ENCODE measurements at regions not wholly inside any gene's neighbourhood (a gene's known extent, or its start where the extent isn't known, plus 50 kb on each side); places are given as distances from the start of the nearest gene placed in this dataset.

DNA sequence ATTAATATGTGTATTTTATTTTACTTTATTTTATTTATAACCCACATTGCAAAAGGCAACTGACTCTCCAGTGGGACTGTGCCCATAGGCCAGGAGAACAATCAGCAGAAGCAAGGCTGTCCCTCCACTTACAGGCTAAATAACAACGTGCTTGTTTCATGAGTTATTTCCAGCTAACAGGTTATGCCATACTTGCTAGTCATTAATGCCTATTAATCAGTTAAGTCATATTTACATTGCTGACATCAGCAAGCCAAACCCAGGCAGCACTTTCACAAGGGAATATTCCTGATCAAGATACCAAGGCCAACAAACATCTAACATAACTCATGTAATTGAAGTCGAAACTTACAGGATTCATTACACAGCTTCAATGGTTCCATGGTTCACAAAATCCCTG is 92.1 kb downstream of the EN1 start:
- H3K4me3 ChIP-seq (ENCODE audit: low read length), result no peak overlapping the region
- no peak overlapping the region for H3K4me2 ChIP-seq (ENCODE audit: low read length)
- no peak overlapping the region for H2AFZ ChIP-seq (ENCODE audit: low read depth, low read length)
- H3K27me3 ChIP-seq (ENCODE audit: insufficient read depth, low read depth, low read length), result peaks cover 3% of the 10 kb centered on the region
- no peaks in the 10 kb centered on the region for H3K79me2 ChIP-seq (replicated peaks; ENCODE audit: insufficient read depth, low read length)
- TF ChIP-seq, protein P1, sequence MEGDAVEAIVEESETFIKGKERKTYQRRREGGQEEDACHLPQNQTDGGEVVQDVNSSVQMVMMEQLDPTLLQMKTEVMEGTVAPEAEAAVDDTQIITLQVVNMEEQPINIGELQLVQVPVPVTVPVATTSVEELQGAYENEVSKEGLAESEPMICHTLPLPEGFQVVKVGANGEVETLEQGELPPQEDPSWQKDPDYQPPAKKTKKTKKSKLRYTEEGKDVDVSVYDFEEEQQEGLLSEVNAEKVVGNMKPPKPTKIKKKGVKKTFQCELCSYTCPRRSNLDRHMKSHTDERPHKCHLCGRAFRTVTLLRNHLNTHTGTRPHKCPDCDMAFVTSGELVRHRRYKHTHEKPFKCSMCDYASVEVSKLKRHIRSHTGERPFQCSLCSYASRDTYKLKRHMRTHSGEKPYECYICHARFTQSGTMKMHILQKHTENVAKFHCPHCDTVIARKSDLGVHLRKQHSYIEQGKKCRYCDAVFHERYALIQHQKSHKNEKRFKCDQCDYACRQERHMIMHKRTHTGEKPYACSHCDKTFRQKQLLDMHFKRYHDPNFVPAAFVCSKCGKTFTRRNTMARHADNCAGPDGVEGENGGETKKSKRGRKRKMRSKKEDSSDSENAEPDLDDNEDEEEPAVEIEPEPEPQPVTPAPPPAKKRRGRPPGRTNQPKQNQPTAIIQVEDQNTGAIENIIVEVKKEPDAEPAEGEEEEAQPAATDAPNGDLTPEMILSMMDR (IDR thresholded peaks at IDR 0.05; ENCODE audit: poor library complexity, severe bottlenecking), result no peak
- TF ChIP-seq EZH2 (IDR thresholded peaks at IDR 0.05; ENCODE audit: borderline replicate concordance, insufficient read depth, low read length, poor library complexity, severe bottlenecking) (no peak), RAD21 (conservative IDR thresholded peaks at IDR 0.05) (no peak), TAF1 (IDR thresholded peaks at IDR 0.05; ENCODE audit: low read depth) (no peak), MXI1 (conservative IDR thresholded peaks at IDR 0.05; ENCODE audit: poor library complexity, severe bottlenecking) (no peak), SMC3 (conservative IDR thresholded peaks at IDR 0.05; ENCODE audit: poor library complexity) (no peak), EP300 (conservative IDR thresholded peaks at IDR 0.05; ENCODE audit: poor library complexity, severe bottlenecking) (no peak), POLR2AphosphoS5 (IDR thresholded peaks at IDR 0.05) (no peak)
- TF ChIP-seq, protein P2, sequence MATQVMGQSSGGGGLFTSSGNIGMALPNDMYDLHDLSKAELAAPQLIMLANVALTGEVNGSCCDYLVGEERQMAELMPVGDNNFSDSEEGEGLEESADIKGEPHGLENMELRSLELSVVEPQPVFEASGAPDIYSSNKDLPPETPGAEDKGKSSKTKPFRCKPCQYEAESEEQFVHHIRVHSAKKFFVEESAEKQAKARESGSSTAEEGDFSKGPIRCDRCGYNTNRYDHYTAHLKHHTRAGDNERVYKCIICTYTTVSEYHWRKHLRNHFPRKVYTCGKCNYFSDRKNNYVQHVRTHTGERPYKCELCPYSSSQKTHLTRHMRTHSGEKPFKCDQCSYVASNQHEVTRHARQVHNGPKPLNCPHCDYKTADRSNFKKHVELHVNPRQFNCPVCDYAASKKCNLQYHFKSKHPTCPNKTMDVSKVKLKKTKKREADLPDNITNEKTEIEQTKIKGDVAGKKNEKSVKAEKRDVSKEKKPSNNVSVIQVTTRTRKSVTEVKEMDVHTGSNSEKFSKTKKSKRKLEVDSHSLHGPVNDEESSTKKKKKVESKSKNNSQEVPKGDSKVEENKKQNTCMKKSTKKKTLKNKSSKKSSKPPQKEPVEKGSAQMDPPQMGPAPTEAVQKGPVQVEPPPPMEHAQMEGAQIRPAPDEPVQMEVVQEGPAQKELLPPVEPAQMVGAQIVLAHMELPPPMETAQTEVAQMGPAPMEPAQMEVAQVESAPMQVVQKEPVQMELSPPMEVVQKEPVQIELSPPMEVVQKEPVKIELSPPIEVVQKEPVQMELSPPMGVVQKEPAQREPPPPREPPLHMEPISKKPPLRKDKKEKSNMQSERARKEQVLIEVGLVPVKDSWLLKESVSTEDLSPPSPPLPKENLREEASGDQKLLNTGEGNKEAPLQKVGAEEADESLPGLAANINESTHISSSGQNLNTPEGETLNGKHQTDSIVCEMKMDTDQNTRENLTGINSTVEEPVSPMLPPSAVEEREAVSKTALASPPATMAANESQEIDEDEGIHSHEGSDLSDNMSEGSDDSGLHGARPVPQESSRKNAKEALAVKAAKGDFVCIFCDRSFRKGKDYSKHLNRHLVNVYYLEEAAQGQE (IDR thresholded peaks at IDR 0.05; ENCODE audit: borderline replicate concordance), result no peak
- no peak overlapping the region for H3K27ac ChIP-seq (ENCODE audit: low read length)
- no peaks in the 10 kb centered on the region for H3K36me3 ChIP-seq (ENCODE audit: insufficient read depth, low read length)
- no peaks in the 10 kb centered on the region for H3K9me2 ChIP-seq (ENCODE audit: insufficient read depth, low read length)
- no peak overlapping the region for H3K9ac ChIP-seq (ENCODE audit: low read length)
- H4K20me1 ChIP-seq (ENCODE audit: insufficient read depth), result no peaks in the 10 kb centered on the region
- no peaks in the 10 kb centered on the region for H3K9me3 ChIP-seq (ENCODE audit: low read length)
- no peaks in the 10 kb centered on the region for H3F3A ChIP-seq (ENCODE audit: insufficient read depth, low read length, poor library complexity, severe bottlenecking)

DNA sequence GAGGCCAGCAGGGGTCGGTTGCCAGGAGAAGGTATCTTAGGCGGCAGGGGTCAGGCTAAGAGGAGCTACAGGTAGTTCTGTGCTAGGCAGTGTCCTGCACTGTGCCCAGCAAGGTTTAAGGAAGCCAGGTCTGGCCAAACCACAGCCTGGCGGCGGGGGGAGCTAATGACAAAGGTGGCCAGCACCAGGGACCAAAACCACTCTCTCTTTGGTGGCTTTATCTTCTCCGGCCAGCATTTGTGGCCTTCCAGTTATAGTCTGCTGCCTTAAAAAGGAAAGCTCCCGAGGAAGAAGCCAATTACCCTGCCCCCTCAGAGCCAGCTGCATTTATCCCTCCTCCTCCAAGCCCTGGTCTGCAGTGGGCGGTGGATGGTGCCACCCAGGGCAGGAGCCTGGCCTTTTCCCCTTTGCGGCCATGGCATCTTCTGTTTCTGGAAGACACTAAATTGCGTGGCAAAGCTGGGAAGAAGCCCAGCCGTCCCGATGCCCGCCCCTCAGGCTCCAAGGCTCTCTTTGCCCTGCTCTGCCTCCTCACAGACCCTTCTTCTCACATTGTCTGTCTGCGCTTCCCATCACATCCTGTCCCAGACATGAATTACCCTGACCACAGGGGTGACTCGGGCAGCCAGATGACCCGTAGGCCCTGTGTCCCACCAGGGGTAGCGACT is 94.6 kb downstream of the EN1 start:
- Histone ChIP-seq H3F3A (ENCODE audit: insufficient read depth, low read length, poor library complexity, severe bottlenecking) (no peaks in the 10 kb centered on the region), H3K4me3 (ENCODE audit: low read length) (no peak overlapping the region), H2AFZ (ENCODE audit: low read depth, low read length) (no peak overlapping the region), H3K9me3 (ENCODE audit: low read length) (no peaks in the 10 kb centered on the region), H3K79me2 (replicated peaks; ENCODE audit: insufficient read depth, low read length) (no peaks in the 10 kb centered on the region), H3K9ac (ENCODE audit: low read length) (no peak overlapping the region), H4K20me1 (ENCODE audit: insufficient read depth) (no peaks in the 10 kb centered on the region), H3K36me3 (ENCODE audit: insufficient read depth, low read length) (no peaks in the 10 kb centered on the region), H3K27me3 (ENCODE audit: insufficient read depth, low read depth, low read length) (no peaks in the 10 kb centered on the region), H3K9me2 (ENCODE audit: insufficient read depth, low read length) (no peaks in the 10 kb centered on the region), H3K27ac (ENCODE audit: low read length) (no peak overlapping the region), H3K4me2 (ENCODE audit: low read length) (no peak overlapping the region)
- TF ChIP-seq POLR2AphosphoS5 (IDR thresholded peaks at IDR 0.05) (no peak), SMC3 (conservative IDR thresholded peaks at IDR 0.05; ENCODE audit: poor library complexity) (no peak), EZH2 (IDR thresholded peaks at IDR 0.05; ENCODE audit: borderline replicate concordance, insufficient read depth, low read length, poor library complexity, severe bottlenecking) (no peak), MXI1 (conservative IDR thresholded peaks at IDR 0.05; ENCODE audit: poor library complexity, severe bottlenecking) (no peak), TAF1 (IDR thresholded peaks at IDR 0.05; ENCODE audit: low read depth) (no peak), RAD21 (conservative IDR thresholded peaks at IDR 0.05) (no peak), EP300 (conservative IDR thresholded peaks at IDR 0.05; ENCODE audit: poor library complexity, severe bottlenecking) (no peak)
- TF ChIP-seq, protein P1 (IDR thresholded peaks at IDR 0.05; ENCODE audit: poor library complexity, severe bottlenecking), result no peak
- TF ChIP-seq, protein P2 (IDR thresholded peaks at IDR 0.05; ENCODE audit: borderline replicate concordance), result no peak
